MV-4-11 (cell line): ENCODE measurements at regions not wholly inside any gene's neighbourhood (a gene's known extent, or its start where the extent isn't known, plus 50 kb on each side); places are given as distances from the start of the nearest gene placed in this dataset.
"Not testable (repeated sequence)": the region's sequence is repeated elsewhere in the genome, so short reads cannot be mapped to it uniquely, and the experiment has no call there.

Experiments used
- DNase-seq: peaks from one replicate; lab custom pipeline; 2025; lab: John Stamatoyannopoulos, UW

DNA sequence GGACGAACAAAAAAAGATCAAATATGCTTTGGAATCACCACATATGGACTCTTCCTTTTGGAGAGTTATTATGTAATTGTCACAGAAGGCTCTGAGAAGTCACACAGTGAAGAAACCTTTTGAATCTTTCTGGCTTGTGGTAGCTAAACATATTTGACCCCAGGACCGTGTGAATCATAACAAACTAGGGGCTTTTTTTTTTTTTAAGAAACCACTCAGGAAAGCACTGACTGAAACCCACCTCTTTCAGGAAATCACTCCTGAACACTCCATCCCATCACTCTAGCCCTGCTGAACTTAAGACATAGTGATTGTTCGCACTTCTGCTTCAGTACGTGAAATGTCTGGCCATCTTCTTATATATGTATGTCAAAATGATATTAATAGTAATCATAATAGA lies 495.9 kb upstream of the ARID1B start:
- no peak for DNase-seq

DNA sequence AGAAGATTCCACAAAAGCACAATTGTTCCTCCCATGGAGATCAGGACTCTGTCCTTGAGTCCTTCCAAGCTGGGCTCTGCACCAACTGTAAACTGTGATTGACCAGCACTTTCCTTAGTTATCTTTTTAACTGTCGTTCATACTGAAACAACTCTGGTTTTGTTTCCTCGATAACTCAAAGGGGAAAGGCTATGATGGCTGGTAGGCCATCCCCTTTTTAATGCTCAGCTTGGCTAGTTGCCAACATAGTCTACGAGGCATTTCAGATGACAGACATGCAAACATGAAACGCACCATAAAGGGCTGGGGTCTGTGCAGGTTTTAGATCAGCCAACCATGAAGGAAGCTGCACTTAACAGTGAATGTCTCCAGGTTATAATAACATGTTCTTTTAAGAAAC lies 497.1 kb upstream of the ARID1B start:
- no peak for DNase-seq

DNA sequence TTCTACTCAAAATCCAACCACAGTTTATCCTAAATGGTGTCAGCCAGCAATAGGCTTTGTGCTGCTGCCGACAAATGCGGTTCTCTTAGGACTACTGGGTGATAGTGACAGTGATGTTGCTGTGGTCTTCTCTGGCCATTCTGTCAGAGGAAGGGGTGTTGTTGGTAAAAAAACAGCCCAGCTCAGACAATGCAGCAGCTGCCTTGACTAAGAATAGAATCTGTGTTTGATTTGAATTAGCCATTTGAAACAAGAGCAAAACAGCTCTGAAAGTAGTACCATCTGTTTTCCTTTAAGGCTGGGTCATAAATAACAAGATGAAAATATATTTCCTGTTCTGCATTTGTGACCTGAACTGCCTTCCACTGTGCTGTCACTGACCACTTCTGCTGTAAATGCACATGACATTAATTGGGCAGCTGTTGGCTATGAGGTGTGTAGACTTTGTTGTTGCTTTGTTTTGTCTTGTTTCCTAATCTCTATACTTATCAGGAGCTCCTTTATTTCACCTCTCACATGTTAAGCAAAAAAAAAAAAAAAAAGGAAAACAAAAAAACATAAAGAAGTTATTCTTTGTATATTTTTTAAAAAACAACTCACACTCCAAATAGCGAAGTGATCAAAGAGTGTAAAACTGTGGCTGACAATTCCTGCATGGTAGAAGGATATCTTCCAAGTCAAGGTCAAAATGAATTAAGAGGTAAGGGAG lies 497.8 kb upstream of the ARID1B start:
- peak; percentile 54 for DNase-seq

DNA sequence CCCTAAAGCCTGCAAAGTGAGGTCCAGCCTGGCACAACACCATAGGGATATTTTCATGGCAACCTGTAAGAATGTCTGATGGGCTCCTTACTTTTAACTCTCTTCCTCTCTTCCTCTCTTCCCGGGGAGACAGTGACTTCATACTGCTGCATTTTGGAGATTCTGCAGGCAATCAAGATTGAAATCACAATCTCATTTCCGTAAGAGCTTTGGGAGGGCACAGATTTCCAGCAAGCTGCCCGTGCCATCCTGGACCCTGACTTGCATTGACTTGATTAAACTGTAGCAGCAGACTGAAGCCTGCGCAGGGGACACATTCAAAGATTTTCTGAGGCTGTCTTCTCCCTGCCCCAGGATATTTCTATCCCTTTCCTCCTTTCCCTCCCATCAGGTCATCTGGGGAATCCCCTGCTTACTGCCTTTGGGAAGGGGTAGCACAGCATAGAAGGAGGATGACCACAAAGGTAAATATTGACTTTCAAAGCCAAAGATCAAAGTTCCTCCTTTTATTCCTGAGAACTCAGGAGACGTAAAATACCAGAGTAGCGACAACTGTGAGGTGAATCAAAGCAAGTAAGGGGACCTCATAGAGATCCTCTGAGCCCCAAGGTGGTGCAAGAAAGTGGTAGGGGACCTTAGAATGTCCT lies 504.0 kb upstream of the ARID1B start:
- DNase-seq = no peak

DNA sequence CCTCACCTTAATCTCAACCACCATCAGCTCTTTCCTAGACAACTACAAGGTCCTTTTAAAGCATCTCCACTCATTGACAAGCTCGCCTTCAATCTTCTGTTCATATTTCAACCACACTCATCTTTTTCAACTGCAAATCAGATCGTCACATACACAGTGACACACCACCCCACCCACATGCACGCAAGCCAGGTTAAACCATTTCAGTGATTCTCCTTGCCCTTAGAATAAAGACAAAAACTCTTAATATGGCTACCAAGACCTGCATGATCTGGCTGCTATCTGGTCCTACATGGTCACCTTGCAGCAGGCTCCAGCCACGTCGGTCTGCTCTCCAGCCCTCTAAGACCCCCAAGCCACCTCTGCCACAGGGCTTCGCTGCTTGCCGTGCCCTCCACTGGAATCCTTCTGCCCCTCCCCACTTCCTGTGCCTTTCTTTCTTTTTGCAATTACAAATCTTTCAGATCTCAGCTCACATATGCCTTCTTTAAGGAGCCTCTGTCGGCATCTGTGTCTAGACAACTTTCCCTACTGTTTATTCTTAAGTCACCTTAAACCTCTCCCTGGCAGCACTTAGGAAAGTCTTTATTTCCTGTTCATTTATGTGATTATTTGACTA lies 507.3 kb upstream of the ARID1B start:
- DNase-seq = no peak

DNA sequence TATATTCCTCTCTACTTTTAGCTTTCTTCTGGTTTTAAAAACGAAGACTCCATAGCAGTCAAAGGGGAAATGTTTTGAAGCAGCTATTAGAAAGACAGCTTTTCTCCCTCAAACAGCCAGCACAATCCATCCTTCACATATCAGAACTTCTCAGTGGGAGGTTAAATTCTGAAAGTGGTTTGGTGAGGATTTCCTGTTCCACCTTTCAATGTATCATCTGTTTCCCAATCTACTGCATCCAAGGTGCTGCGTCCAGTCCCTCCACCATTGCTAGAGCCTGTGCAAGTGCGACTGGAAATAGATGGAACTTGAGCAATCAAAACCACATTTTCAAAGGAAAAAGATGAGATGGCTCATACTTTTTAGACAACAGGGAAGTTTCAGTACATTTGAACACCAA lies 508.3 kb upstream of the ARID1B start:
- DNase-seq = no peak

DNA sequence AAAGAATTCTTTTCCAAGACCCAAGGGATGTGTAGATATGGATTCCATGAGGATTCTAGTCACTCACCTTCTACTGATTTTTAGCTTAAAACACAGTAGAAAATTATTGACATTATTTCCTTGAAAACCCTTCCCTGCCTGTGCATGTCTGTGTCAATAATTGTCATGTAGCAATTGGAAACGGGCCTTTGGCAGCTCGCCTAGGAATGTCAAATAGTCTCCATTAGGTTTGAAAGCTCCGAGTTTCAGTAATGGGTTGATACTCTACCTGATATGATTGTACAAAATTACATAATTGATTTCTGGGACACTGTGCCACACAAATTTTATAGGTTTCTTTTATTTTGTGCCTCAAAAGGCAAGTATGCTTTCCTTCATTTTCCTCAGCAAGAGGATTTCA lies 515.2 kb upstream of the ARID1B start:
- DNase-seq = no peak

DNA sequence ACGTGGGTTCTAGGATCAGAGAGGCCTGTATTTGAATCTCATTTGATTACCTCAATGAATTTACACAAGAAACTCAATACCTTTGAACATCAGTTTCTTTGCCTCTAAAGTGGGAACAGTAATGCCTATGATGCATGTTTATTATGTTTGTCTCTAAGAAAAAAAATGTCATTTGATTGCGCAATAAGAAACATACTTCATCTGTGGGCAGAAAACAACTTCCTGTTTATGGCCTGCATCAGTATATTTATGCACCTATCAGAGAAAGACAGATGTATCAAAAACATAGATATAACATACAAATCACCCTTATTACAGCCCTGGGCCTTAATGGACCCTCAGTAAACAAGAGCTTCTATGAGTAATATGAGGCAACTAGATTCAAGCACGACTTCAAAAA lies 516.4 kb upstream of the ARID1B start:
- no peak for DNase-seq

DNA sequence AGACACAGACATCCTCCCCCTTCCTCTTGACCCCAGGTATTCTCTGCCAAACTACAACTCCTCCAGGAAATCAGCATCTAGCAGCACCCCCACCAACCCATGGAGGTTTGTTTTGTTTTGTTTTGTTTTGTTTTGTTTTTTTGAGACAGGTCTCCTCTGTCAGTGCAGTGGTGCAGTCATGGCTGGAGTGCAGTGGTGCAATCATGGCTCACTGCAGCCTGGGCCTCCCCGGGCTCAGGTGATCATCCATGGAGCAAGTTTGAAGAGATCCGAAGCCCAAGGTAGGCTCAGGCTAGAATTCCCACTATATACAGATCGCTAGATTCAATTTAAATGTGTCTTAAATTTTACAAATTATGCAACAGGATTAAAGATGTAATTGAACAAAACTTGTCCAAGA lies 518.2 kb upstream of the ARID1B start:
- no peak for DNase-seq

DNA sequence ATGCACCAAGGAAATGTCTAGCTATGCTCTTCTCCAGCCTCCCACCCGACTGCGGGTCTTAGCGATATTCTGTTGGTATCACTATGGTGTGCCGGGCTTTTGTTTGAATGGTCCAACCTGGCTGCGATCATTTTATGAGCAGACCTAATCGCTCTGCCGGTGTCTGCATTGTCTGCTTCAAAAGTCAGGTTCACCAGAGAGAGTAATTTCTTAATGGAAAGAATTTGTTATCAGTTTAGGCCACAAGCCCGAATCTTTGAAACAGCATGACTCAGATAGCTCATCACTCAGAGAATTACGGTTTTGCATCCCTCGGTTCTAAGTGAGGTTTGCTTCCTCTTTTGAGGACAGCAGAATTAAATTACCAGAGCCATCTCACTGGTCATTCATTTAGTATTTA lies 521.0 kb upstream of the ARID1B start:
- peak; percentile 22 for DNase-seq

DNA sequence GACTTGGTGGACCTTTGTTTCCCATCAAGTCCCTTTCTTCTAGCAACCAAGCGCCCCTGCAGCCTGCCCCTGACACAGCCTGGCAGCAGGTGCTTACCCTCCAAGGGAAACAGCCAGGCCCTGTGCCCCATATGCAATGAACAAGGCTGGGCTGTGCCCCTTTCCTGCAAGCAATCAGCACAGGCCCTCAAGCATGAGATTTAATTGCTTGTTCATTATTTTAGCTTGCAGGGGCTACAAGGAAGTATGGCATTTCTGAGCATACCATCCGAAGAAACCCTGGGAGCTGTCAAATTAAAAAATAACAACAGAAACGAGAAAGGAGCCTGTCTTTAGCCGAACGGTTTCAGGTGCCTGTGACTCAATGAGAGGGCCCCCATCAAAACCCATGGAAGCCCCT lies 522.9 kb upstream of the ARID1B start:
- no peak for DNase-seq

DNA sequence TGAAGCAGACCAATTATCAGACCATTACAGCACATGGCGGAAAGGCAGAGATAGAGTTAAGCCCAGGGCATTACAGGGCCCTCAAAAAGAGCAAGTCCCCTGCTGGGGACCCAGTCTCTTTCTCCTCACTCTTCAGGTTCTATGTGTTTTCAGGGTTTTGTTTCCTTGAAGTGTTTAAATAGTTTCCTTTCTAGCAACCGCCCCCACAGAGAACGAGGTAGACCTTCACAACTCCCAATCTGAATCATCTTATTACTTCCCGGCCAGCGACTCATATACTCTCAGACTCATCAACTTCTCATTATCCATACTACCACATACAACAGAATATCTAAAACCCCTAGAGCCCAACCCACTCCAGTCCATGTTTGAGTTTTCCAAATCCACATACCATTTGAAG lies 526.6 kb upstream of the ARID1B start:
- no peak for DNase-seq

DNA sequence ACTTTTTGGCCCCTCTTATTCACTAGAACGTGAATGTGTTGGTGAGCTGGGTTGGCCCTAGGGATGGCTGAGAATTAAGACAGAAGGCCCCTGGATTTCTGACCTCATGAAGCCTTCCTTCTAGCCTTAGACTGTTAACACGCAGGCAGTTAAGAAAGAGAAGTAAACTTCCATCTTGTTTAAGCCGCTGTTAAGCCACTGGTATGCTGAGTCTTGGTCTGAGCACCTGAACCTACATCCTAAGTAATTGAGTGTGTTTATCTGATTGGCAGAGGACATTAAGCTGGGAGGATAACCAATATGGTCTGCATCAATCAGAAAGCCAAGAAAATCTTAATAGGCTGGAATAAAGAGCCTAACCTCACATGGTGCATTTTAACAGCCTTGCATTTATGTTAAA lies 535.0 kb upstream of the ARID1B start:
- DNase-seq = no peak

DNA sequence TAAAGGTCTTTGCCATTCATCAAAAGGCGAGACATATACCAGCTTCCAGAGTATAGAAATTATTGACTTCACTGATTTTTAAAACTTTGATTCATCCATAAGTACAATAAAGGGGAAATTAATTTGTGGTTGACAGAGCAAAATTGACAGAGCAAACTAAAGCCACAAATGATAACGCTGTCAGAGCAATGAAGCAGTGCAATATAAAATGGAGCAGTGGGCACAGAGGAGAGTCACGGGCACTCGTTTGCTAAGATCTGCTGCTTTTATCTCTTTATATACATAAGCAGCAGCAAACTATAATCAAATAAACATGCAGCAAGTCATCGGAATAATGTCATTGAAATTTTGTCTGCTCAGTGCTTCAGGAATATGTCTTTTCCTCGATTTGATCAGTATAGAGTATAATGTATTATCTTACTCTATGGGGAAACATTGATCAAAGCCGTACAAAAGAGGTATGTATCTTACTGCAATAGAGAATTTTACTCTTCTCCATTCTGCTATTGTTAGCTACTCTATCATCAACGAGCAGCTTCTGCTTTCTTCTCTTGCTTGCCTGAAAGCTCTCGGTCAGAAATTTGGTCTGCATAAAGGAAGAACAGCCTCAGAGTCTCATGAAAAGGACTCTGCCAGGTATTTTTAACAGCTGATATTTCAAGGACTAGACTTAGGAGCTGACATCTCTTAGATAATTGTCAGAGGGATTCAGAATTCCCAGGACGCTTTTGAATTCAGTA lies 546.0 kb upstream of the ARID1B start:
- no peak for DNase-seq

DNA sequence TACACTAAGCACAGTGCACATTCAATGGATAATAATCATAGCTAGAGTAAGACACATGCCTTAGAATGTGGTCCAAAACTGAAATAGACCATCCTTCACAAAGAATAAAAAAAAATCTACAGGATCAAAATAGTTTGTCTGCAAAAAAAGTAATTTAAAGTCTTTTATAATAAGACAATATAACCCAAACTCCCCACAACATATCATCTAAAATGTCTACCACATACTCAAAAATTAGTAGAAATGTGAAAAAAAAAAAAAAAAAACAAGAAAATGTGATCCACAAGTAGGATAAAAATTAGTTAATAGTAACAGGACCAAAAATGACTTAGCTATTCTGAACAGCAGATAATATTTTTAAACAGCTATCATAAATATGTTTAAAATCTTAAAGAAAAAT lies 557.2 kb upstream of the ARID1B start:
- DNase-seq = no peak

DNA sequence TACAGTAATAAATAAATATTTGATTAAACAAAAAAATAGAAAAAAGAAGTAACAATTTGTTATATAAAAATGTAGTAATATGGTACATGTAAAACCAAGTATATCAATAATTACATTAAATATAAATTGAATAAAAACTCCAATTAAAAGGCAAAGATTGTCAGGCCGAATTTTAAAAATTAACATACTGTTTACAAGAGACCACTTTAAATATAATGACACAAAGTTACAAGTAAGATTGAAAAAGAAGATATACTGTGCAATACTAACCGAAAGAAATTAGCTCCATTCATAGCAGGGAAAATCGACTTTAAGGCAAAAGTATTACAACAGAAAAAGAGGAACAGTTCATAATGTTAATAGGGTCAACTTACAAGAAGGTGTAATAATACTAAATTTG lies 571.5 kb upstream of the ARID1B start:
- DNase-seq = no peak

DNA sequence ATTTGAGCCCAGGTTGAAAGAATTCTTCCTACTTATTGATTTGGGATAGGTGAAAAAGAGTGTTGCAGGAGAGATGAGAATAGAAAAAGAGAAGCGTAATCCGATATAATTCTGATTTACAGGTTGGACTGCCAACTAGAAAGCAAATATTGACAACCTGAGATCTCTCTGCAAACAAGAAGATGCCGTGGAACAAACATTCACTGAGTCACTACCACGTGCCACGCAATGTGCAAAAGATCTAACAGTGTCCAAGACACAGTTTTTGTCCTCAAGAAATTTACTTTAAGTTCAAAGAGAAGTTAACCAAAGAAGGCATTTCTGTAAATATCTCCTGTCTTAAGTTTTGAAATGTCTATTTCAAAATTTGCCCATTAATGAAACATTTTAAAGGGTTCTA lies 578.0 kb upstream of the ARID1B start:
- DNase-seq = no peak

DNA sequence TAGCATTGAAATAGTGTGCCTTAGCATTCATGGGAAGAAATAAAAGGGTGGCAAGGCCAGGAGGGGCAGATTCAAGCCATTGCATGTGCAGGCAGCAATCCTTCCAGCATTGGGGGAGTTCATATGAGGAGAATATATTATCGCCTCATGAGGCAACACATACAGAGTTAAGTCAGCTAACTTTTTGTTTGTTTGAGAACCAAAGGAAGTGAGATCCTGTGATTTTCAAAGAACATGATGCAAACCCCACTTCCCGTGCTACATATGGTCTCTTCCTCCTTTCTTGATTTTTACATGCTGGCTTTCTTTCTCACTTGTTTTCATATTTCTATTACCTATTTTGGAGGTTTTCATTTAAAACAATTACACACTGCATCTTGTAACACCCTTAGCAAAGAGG lies 579.7 kb upstream of the ARID1B start:
- DNase-seq = no peak

DNA sequence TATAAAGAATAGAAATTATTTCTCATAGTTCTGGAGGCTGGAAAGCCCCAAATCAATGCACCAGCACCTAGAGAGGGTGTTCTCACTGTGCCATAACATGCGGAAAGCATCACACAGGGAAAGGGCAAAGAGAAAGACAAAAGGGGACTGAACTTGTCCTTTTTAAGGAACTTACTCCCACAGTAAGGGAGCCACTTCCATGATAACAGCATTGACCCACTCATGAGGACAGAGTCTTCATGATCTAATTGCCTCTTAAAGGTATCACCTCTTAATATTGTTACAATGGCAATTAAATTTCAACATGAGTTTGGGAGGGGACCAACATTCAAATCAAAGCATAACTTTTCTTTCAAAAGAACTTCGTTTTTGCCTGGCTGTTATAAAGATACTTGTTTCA lies 582.2 kb upstream of the ARID1B start:
- no peak for DNase-seq

DNA sequence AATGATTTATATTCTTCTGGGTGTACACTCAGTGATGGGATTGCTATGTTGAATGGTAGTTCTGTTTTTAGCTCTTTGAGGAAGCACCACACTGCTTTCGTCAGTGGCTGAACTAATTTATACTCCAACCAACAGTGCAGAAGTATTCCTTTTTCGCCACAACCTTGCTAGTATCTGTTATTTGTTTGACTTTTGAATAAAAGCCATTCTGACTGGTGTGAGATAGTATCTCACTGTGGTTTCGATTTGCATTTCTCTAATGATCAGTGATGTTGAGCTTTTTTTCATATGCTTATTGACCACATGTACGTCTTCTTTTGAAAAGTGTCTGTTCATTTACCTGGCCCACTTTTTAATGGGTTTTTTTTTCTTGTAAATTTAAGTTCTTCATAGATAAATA lies 583.8 kb upstream of the ARID1B start:
- DNase-seq = no peak

DNA sequence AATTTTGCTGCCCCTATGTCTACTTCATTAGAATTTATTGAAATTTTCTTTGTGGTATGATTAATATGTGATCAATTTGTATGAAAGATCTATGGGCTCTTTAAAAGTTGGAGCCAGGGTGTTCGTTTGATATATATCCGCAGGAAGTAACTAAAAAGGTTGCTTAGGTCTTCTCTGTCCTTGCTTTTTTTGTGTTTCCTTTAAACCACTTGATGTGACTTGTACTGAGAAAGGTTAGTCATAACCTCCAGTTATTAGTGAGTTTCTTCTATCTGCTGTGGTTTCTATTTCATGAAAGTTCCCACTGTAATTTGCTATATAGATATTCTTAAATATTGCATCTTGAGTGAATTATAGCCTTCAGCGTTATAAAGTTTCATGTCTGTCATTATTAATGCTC lies 585.3 kb upstream of the ARID1B start:
- DNase-seq = no peak

DNA sequence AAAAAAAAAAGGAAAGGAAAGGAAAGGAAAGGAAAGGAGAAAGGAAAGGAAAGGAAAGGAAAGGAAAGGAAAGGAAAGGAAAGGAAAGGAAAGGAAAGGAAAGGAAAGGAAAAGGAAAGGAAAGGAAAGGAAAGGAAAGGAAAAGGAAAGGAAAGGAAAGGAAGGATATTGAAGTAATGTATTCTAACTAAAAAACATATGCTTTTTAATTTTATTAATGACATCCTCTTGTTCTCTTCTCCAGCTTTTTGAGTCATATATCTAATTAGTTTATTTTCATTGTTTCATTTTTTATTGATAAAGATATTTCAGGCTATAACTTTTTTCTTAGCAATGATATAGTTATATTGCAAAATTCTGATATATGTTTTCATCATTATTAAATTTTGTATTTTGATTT lies 585.8 kb upstream of the ARID1B start:
- not testable (repeated sequence) for DNase-seq

DNA sequence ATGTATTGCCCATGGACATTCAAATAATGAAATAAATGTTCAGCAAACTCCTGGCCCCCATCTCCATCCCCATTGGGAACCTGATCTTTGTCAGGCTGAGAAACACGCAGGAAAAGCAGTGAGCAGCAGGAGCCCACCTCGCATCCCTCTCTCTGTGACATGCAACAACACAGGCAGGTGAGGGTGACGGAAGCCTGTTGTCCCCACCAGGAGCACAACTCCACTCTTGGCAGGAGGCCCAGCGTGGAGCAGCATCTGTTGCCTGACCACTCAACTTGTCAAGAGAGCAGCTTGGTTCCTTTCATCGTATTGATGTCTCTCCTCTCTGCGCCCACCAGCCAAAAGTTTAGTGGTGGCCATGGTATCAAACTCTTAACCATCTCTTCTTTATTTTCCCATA lies 586.9 kb upstream of the ARID1B start:
- no peak for DNase-seq
